HG02623 (cell line): ENCODE measurements at regions not wholly inside any gene's neighbourhood (a gene's known extent, or its start where the extent isn't known, plus 50 kb on each side); places are given as distances from the start of the nearest gene placed in this dataset.
"Not testable (repeated sequence)": the region's sequence is repeated elsewhere in the genome, so short reads cannot be mapped to it uniquely, and the experiment has no call there.

Source experiments
- ATAC-seq: cut with Tn5 transposase; IDR thresholded peaks from one replicate; pipeline ENCODE4 v1.9.1; 2021; ENCODE audit warnings: moderate library complexity; ENCODE audit not compliant: unreplicated experiment

DNA sequence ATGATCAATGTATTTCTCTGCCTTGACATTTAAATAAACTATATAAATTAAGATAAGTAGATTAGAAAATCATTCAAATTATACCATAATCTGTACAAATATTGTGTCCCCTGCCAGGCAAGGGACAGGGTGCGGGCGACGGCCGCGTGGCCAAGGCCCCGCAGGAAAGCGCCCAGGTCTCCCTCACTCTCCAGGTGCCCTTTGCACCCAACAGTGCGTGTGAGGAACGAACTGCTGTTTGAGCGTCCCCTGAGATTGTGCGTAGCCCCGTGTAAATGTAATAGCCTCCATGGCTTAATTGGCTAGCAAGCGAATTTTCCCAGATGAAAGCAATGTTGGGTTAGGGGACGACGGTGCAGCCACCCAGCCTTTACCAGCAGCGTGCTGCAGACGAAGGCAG, 161.4 kb downstream of the SYT15 start:
- ATAC-seq, result not testable (repeated sequence)

DNA sequence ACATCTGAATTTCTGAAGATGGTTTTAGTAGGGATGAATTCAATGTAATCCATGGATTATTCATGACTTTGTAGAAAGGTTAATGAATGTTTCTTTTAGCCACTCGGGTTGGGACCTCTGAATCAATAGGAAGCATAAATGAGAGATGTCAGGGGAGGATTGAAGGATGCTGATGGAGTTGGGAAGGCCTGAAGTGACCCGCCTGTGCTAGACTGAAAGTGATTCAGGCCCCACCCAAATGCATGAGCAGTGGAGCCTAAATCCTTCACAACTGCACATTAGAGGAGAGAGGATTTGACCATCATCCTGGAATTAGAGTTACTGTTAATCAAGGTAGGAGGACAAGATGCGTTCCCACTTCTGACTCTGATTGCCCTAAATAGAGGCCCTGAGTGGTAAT, 162.2 kb upstream of the PTPN20 start:
- ATAC-seq, result not testable (repeated sequence)

DNA sequence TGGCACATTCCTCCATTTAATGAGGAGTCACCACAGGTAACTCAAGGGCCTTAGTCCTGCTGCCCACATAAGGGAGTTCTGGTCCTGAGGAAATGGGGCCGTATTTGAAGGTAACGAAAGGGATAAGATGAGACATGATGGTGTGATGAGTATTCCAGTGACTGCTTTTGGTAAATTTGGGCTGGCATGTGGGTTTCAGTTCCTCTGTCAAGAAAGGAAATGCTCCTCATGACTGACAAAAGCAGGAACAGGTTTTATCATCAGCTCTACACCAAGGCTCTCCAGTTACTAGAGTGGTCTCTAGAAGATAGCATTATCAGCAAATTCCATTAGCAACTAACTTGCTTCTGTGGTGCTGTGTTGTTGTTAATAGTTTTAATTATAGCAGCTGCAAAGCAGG, 161.8 kb upstream of the PTPN20 start:
- peak; percentile 52 for ATAC-seq

DNA sequence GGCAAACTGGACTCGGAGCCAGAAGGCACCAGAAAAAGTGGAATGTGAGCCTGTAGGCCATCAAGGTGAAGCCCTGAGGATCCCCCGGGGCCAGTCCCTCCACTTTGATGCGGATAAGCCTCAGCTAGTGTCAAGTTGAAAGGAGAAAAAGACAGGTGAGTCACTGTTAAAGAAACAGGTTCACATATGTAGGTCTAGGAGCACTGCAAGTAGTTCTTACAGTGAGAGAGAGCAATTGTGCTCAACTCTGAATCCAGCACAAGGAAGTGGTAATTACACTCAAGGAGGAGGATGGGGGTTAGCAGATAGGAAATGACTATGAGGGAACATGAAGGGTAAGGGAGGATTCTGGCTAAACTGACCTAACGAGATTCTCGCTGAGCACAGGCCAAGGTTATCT, 157.5 kb upstream of the PTPN20 start:
- ATAC-seq, result not testable (repeated sequence)

DNA sequence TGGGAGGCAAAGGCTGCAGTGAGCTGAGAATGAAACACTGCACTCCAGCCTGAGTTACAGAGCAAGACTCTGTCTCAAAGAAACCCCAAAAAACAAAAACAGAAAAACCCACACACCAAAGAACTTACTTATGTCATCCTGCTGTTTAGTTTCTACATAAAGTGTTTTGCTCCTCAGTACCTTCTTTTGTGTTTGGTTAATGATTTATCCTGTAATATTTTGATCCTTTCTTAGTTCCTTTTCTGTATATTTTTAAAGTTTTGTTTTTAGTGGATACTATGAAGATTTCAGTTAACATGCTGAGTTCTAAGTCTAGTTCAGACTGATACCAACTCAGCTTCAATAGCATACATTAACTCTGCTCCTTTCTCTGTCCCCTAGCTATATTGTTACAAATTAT, 149.8 kb upstream of the PTPN20 start:
- ATAC-seq, result peak; percentile 95

DNA sequence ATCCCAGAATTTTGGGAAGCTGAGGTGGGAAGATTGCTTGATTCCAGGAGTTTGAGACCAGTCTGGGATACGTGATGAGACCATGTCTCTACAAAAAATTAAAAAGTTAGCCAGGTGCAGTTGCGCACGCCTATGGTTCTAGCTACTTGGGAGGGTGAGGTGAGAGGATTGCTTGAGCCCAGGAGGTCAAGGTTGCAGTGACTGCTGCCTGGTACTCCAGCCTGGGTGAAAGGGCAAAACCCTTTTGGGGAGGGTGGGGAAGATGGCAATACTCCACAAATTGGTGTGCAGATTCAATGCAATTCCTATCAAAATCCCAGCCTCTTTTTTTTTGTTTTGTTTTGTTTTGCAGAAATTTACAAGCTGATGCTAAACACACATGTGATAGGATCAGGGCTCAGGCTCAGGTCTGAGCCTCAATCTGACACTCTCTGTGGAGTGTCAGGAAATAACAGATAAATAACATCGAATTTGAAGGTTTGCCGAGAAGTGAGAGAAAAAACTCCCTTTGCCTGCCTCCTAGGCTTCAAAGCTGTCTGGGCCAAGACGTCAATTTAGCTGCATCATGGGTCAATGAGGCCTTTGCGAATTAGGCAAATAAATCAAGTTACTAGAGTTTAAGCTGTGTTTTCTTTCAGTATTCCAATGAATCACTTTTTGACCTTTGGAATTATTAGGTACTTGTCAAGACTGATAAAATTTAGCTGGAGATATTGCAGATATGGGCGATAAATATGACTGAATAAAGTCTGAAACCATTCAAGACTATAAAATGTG, 142.5 kb upstream of the PTPN20 start:
- not testable (repeated sequence) for ATAC-seq

DNA sequence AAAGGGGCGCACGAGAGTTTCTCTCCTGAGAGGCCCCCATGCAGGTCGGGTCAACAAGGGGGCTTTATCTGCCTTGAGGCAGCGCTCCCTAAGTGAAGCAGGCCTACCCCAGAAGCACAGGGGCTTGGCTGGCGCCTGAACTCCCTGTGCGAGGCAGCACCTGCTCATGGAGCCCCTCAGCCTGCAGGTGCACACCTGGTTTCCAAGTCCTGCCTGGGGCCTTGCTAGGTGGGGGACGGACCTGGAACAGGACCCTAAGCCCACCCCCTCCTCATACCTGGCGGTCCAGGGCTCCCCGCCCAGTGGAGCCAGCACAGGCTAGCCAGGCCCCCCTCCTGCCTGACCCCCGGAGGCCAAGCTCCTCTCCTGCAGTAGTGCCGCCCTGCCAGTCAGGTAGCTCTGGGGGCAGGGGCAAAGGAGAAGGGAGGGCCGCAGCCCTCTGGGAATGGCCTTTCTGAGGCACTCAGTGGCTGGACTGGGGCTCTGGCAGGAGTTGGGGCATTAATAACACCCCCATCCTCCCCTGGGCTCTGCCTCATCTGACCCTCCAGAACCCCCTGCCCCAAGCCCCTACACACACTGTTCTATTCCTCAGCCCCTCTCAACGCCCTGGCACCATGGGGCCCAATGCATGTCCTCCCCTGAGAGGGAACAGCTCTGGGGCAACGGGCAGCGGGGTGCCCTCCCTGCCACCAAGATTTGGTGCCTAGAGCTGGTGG, 137.9 kb upstream of the PTPN20 start:
- ATAC-seq, result not testable (repeated sequence)

DNA sequence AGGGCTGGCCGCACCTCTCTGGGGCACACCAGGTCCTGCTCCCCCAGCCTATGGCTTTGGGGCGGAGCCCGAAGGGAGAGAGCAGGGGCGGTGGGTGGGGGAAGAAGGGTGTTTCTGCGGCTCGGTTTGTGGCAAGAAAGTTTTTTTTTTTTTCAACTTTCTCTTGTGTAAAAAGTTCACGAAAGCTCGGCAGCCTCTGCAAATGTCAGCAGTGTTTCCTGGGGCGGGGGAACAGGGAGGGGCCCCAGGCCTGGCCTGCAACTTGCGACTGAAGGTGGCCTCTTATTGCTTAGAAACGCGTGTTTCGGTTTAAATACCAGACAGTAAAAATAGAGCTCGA, 137.4 kb upstream of the PTPN20 start:
- not testable (repeated sequence) for ATAC-seq

DNA sequence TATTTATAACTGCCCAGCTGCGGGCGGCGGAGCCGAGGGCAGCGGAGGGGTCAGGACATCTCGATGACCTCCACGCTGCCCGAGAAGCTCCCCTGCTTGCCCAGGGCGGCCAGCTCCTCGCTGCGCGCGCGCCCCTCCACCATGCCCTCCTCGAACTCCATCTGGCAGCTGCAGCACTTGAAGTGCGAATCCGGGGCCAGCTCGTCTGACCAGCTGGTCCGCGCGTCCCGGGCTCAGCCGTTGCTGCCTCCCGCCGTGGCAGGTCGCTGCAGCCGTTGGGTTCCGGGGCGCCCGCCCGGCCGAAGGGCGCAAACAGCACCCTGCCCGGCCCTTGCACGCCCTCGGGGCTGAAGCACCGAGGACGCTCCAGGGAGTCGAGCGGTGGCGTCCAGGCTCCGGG, 136.9 kb upstream of the PTPN20 start:
- not testable (repeated sequence) for ATAC-seq

DNA sequence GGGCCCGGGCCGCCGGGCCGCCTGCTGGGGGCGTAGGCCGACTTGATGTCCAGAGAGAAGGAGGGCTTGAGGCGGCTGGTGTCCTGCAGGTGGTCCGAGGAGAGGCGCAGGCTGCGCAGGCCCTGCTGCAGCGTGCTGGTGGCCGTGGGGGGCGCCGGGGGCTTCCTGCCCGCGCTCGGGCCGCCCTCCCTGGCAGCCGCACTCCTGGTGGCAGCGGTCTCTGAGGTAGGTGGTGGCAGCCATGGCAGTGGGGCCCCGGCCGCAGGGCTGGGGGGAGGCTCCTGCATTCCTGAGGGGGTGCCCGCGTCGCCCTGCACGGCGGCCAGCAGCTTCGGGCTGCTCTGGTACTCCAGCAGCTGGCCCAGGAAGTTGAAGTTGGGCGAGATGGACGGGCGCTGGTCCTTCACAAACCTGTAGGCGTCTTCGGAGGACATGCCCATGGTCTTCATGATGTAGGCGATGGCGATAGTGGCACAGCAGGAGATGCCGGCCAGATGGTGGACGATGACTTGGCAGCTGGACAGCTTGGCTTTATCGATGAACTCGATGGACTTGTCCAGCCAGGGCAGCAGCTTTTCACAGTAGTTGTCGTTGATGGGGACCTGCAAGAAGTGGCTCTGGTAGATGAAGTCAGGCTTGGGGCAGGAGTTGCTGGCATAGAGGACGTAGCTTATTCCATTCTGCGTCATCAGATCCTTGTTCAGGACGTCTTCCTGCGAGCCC, 136.1 kb upstream of the PTPN20 start:
- not testable (repeated sequence) for ATAC-seq

DNA sequence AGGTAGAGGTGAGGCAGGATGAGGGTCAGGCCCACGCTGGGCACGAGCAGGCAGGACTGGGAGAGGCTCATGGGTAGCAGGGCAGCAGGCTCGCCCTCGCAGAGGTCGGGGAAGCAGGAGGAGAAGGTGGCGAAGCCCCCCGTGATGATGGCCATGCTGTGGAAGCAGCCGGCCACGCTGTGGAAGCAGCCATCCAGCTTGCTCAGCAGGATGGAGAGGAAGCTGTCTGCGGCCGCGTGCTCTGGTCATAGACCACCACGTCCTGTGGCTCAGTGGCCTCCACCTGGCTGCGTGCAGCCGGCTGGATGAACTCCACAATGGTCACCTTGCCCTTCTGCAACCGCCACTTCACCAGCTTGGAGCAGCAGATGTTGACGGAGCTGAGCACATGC, 135.6 kb upstream of the PTPN20 start:
- not testable (repeated sequence) for ATAC-seq

DNA sequence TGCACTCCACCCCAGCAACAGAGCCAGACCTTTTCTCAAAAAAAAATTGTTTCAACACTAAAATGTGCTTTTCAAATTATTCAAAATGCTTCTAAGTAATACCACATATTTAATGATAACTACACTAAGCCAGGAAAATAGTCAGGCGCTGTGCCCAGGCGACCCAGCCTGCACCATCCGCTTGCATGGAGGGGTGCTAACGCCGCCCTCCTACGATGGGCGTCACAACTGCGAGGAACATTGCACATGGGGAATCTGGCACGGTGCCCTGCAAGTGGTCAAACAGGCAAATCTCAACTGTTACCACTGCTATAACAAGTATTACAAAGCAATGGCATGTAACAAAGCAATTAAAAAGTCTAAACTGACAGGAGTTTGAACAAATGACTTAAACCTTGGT, 131.7 kb upstream of the PTPN20 start:
- not testable (repeated sequence) for ATAC-seq

DNA sequence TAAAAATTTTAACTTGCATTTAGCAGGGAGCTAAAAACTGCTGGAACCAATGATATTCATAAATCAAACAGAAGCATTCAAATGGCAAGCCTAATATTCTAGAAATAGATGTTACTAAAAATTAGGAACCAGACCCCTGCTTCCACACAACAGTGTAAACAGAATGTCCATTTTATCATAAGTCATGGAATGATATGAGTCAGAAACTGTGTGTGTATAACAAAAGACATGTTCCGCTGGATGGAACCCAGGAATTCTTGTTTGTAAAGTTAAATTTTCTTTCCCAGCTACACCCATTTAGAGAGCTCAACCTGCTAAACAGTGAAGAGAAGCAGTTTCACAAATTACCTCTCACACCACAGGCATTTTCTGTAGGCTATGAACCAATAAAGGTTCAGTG, 131.1 kb upstream of the PTPN20 start:
- not testable (repeated sequence) for ATAC-seq

DNA sequence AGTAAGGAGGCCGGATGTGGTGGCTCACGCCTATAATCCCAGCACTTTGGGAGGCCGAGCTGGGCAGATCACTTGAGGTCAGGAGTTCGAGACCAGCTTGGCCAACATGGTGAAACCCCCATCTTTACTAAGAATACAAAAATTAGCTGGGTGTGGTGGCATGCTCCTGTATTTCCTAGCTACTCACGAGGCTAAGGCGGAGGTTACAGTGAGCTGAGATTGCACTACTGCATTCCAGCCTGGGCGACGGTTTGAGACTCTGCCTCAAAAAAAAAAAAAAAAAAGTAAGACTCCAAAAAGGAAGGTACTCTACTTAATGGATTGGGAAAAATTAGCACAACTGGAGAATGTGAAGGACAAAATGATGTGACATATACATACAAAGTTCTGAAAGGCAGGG, 130.2 kb upstream of the PTPN20 start:
- ATAC-seq, result not testable (repeated sequence)

DNA sequence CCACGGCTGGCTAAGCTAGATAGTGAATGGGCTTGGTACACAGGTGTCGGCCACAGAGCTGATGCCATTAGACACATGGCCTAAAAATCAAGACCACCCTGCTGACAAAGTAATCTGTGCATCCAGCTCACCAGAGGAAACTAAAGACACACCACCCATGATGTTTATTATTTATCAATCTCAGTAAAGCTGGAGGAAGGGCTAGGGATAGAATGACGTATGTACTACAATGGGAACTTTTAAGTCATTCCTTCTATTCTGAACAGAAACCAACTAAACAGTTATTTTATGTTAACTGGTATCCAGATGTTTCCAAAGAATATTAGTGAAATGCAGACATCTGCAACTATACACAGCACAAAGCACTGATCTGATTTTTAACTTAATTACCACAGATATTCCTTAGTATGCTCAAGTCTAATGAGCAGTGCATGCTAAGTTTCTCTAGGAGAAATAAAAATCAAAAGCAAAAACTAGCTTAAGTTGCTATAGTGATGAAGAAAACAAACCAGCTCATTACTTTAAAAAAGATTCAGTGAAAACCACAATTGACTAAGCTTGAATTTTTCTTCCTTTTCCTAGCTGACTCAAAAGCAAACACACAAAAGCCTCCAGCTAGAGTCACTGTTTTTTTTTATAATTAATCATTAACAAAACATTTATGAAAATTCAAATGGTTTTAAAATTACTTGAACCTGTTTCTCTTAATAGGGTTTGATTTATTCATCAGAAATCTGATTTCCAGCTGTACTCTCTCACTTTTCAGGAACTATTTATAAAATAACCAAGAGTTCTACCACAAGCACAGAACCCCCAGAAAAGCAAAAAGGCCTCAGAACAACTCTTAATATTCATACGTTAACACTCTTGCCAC, 129.0 kb upstream of the PTPN20 start:
- not testable (repeated sequence) for ATAC-seq

DNA sequence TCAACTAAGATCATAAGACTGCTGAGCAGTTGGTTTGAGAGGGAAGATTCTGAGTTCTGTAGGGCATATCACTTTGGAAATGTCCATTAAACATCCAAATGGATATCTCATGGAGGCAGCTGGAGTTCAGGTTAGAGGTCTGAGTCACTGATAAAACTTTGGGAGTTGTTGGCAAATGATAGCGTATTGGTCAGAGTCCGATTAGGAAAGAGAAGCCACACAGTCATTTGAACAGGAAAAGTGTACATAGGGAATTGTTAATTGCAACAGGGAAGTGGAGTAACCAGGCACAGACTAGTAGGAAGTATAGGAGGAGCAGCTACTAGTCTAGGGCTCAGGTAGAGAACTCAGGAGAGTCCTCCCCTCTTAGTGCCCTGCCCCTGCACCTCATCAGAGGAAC, 126.6 kb upstream of the PTPN20 start:
- ATAC-seq, result not testable (repeated sequence)

DNA sequence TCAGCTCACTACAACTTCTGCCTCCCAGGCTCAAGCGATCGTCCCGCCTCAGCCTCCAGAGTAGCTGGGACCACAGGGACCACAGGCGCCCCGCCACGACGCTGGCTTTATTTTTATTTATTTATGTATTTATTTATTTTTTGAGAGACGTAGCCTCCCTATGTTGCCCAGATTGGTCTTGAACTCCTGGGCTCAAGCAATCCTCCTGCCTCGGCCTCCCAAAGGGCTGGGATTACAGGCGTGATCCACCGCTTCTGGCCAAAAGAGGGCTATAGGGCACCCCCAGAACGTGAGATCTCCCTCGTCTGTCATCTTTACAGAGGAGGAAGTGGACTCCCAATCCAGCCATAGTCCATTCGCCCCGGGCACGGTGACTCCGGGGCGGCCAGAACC, 125.1 kb upstream of the PTPN20 start:
- not testable (repeated sequence) for ATAC-seq

DNA sequence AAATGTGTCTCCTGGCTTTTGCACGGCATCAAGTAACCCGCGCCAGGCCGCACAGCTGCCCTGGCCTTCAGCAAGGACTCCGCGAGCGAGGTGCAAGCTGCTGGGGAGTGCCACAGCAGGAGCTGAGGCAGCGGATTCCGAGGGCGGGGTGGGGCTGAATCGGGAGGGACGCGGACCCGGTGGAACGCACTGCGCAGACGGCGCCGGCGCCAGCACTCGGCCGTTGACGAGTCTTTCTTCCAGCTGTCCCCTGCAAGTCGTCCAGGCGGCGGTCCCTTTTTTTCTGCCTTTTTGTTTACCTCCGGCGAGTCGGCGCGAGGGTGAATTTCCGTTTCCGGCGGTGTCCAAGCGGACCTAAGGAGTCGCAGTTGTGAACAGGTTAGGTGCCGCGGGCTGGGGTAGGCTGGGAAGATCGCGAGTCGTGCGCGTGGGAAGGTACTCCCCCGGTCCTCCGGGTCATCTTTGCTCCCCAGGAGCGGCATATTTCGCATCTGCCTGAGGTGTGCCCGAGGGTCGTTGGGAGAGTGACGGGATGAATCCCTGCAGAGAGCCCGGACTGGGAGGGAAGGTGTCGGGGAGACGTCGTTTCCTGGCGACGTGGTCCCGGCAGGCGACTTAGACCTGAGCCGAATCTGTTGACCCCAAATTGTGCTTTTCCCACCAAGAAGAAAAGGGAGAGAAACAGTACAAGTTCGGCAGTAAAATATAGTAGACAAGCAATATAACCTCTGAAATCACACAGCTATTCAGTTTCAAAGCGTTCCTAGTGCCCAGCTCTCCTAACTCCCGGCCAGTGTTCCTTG, 124.5 kb upstream of the PTPN20 start:
- peak; percentile 81 for ATAC-seq

DNA sequence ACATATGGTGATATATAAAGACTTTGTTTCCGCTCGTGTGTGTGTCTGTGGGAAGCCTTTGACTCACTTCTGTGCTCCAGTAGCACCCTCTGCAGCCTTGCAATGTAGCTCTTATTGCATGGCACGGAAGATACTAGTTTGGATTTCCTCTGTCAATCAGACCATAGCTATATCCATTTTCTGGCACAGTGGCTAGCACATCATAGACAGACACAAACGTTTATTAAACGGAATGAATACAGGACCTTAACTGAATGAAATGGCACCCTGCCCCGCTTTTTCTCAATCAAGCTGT, 124.0 kb upstream of the PTPN20 start:
- ATAC-seq, result peak; percentile 56

DNA sequence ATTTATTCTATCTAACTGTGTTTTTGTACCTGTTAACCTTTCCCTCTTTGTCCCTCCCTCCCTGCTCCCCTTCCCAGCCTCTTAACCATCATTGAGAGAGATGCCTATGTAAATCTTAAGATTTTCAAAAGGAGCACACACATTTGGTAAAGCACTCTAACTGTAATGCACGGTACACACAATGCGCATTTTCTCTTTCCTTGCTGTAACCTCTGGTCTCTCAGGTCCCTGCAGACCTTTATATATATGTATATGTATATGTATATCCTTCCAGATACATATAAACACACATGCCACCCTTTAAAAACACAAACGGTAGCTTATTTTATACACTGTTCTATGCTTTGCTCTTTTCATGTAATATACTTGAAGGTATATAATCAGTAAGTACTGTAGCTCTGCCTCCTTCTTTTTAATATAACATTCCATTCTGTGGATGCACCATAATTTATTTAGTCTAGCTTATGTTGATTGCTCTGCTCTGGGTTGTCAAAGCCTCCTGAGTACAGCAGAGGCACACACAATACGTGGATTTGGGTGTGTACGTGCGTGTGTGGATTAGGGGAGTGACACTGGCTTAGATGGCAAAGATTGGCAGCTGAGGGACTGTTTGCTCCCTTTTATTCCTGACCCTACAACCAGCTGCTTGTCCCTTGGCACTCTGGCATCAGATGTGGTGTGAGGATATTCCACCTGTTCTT, 118.4 kb upstream of the PTPN20 start:
- ATAC-seq, result not testable (repeated sequence)
